DND-41 (cell line): ENCODE measurements at regions not wholly inside any gene's neighbourhood (a gene's known extent, or its start where the extent isn't known, plus 50 kb on each side); places are given as distances from the start of the nearest gene placed in this dataset.

Source experiments
- ATAC-seq: fragments of 200-7000 bp; cut with Tn5 transposase; 3 replicates; pipeline ENCODE4 v1.9.1; 2021; ENCODE audit warnings: low read depth; ENCODE audit not compliant: insufficient read depth
- DNase-seq: peaks from one replicate; pipeline ENCODE4 v3.0.0-alpha.2; 2020
- H2AFZ ChIP-seq: 2 replicates; pipeline ENCODE4 v1.6.0; 2012; ENCODE audit warnings: low read depth, low read length
- H3K27ac ChIP-seq: 2 replicates; pipeline ENCODE4 v1.5.1; 2012; ENCODE audit warnings: low read length, inconsistent platforms
- H3K27me3 ChIP-seq: fragments of 200-600 bp; sonication (generic); 2 replicates; pipeline ENCODE4 v1.6.0; 2012; ENCODE audit warnings: low read length, mild to moderate bottlenecking, inconsistent platforms; ENCODE audit not compliant: insufficient read depth, poor library complexity
- H3K36me3 ChIP-seq: 2 replicates; pipeline ENCODE4 v1.5.1; 2012; ENCODE audit warnings: low read length, inconsistent platforms; ENCODE audit not compliant: insufficient read depth
- H3K4me1 ChIP-seq: 2 replicates; pipeline ENCODE4 v1.5.1; 2012; ENCODE audit warnings: mild to moderate bottlenecking, low read length; ENCODE audit not compliant: insufficient read depth
- H3K4me2 ChIP-seq: 2 replicates; pipeline ENCODE4 v1.6.0; 2012; ENCODE audit warnings: mild to moderate bottlenecking, moderate library complexity, low read length, inconsistent platforms; ENCODE audit not compliant: insufficient read depth
- H3K4me3 ChIP-seq, 2 experiments: fragments of 200-600 bp in 1 of 2; shearing (Covaris generic) in 1 of 2; 2 replicates each; pipeline ENCODE4 v1.5.1; 2012 to 2016; ENCODE audit warnings: inconsistent platforms in 2 of 2, low read length in 2 of 2, mild to moderate bottlenecking in 2 of 2, low read depth in 1 of 2, moderate library complexity in 1 of 2
- H3K79me2 ChIP-seq: 2 replicates; pipeline ENCODE4 v1.6.0; 2012; ENCODE audit warnings: low read length, inconsistent platforms; ENCODE audit not compliant: insufficient read depth
- H3K9ac ChIP-seq: 2 replicates; pipeline ENCODE4 v1.6.0; 2012; ENCODE audit warnings: low read depth, mild to moderate bottlenecking, inconsistent platforms, low read length, moderate library complexity
- H3K9me3 ChIP-seq: 2 replicates; pipeline ENCODE4 v1.5.1; 2012; ENCODE audit warnings: low read length, moderate library complexity, mild to moderate bottlenecking, inconsistent platforms; ENCODE audit not compliant: insufficient read depth, severe bottlenecking
- H4K20me1 ChIP-seq: 2 replicates; pipeline ENCODE4 v1.6.0; 2012; ENCODE audit warnings: low read length; ENCODE audit not compliant: insufficient read depth
- EZH2 ChIP-seq: IDR thresholded peaks from 3 replicates; pipeline ENCODE4 v1.6.1; 2012; ENCODE audit warnings: borderline replicate concordance, low read depth, mild to moderate bottlenecking, moderate library complexity, low read length, inconsistent platforms; ENCODE audit not compliant: severe bottlenecking
- TF ChIP-seq, protein P1 (sequence below): IDR thresholded peaks from 2 replicates; pipeline ENCODE4 v1.5.1; 2012; ENCODE audit warnings: borderline replicate concordance, low read length, moderate library complexity, mild to moderate bottlenecking; ENCODE audit not compliant: poor library complexity, severe bottlenecking; ENCODE audit errors: extremely low read depth

DNA sequence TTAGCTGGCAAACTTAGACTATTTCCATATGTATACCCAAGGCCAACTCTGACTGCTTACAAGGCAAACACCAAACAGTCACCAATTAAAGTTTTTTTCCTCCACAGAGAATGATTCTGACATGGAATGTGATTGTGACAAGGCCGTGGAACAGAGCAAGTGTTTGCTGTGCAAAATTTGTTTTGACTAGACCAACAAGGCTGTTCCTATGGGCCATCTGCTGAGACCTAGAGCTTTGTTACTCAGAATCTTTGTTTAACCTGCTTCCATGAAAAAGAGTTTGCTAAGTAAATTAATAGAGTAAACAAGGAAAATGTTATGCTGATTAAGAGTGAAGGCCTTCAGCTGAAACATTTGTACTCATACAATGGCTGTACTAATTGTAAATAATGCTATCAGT is 51.6 kb upstream of the IMPG1 start:
- Histone ChIP-seq H3K27ac (no peak overlapping the region), H3K4me3 (no peak overlapping the region), H3K36me3 (no peaks in the 10 kb centered on the region), H3K4me2 (no peak overlapping the region), H3K79me2 (no peaks in the 10 kb centered on the region), H4K20me1 (no peaks in the 10 kb centered on the region), H3K9me3 (no peaks in the 10 kb centered on the region), H3K4me1 (no peaks in the 10 kb centered on the region), H3K27me3 (no peaks in the 10 kb centered on the region), H2AFZ (no peak overlapping the region), H3K9ac (no peak overlapping the region)
- no peak for ATAC-seq
- TF ChIP-seq, protein P1, sequence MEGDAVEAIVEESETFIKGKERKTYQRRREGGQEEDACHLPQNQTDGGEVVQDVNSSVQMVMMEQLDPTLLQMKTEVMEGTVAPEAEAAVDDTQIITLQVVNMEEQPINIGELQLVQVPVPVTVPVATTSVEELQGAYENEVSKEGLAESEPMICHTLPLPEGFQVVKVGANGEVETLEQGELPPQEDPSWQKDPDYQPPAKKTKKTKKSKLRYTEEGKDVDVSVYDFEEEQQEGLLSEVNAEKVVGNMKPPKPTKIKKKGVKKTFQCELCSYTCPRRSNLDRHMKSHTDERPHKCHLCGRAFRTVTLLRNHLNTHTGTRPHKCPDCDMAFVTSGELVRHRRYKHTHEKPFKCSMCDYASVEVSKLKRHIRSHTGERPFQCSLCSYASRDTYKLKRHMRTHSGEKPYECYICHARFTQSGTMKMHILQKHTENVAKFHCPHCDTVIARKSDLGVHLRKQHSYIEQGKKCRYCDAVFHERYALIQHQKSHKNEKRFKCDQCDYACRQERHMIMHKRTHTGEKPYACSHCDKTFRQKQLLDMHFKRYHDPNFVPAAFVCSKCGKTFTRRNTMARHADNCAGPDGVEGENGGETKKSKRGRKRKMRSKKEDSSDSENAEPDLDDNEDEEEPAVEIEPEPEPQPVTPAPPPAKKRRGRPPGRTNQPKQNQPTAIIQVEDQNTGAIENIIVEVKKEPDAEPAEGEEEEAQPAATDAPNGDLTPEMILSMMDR = no peak
- no peak for TF ChIP-seq EZH2
- no peak for DNase-seq
